Tibial nerve (tissue), 4 donors: ENCODE measurements at regions not wholly inside any gene's neighbourhood (a gene's known extent, or its start where the extent isn't known, plus 50 kb on each side); places are given as distances from the start of the nearest gene placed in this dataset.
"Not testable (repeated sequence)": the region's sequence is repeated elsewhere in the genome, so short reads cannot be mapped to it uniquely, and the experiment has no call there.

Source experiments
- DNase-seq, 2 donors: peaks; one replicate each; pipeline ENCODE4 v3.0.0-alpha.2; 2019; ENCODE audit warnings: low spot score in 2 of 2
- H3K27ac ChIP-seq, 4 donors: fragments of 200-600 bp; sonication (generic) in 3 of 4; one replicate each; pipeline ENCODE4 v1.5.1; 2017 to 2019; ENCODE audit warnings: mild to moderate bottlenecking in 1 of 4
- H3K27me3 ChIP-seq, 2 donors: fragments of 200-600 bp; sonication (generic) in 1 of 2; one replicate each; pipeline versions ENCODE4 v1.5.1 to v1.6.0; 2017 to 2019
- H3K36me3 ChIP-seq, 3 donors: fragments of 200-600 bp; sonication (generic); one replicate each; pipeline ENCODE4 v1.5.1; 2018 to 2019
- H3K4me1 ChIP-seq, 4 donors: fragments of 200-600 bp; sonication (generic) in 3 of 4; one replicate each; pipeline ENCODE4 v1.5.1; 2017 to 2019
- H3K4me3 ChIP-seq, 4 donors: fragments of 200-600 bp; sonication (generic) in 3 of 4; one replicate each; pipeline ENCODE4 v1.5.1; 2017 to 2019; ENCODE audit warnings: mild to moderate bottlenecking in 1 of 4, moderate library complexity in 1 of 4
- H3K9me3 ChIP-seq, 4 donors: fragments of 200-600 bp; sonication (generic) in 3 of 4; one replicate each; pipeline ENCODE4 v1.5.1; 2017 to 2019
- CTCF ChIP-seq, 5 experiments: fragments of 200-600 bp in 3 of 5; fragments of 450-650 bp in 2 of 5; sonication (generic) in 3 of 5; IDR thresholded peaks; one replicate each; pipeline ENCODE4 v1.5.1; 2016 to 2019; ENCODE audit warnings: antibody characterized with exemption in 5 of 5, mild to moderate bottlenecking in 3 of 5, moderate library complexity in 2 of 5
- EP300 ChIP-seq, 2 donors: sonication (generic); formaldehyde crosslinking; IDR thresholded peaks; one replicate each; pipeline ENCODE4 v1.6.1; 2017; ENCODE audit warnings: antibody characterized with exemption in 2 of 2, mild to moderate bottlenecking in 1 of 2
- POLR2A ChIP-seq, 2 donors: fragments of 450-650 bp; IDR thresholded peaks; one replicate each; pipeline ENCODE4 v1.6.1; 2017; ENCODE audit warnings: antibody characterized with exemption in 2 of 2, mild to moderate bottlenecking in 2 of 2, moderate library complexity in 2 of 2
- WGBS, 2 donors: methylation state at CpG; one replicate each; pipeline ENCODE4 v1.1.5; 2018; 5-methylcytosine and 5-hydroxymethylcytosine counted together

GRCh38 chr13:50539791-50540530, 303.5 kb downstream of the DLEU7 start:
- H3K4me1 ChIP-seq = peaks cover 0 to 10% (median 0%) of the 10 kb centered on the region in 4 donors
- H3K27ac ChIP-seq = no peak overlapping the region
- no peak overlapping the region for H3K4me3 ChIP-seq
- peaks cover 0 to 33% (median 5%) of the 10 kb centered on the region in 4 donors for H3K9me3 ChIP-seq
- TF ChIP-seq POLR2A (IDR thresholded peaks at IDR 0.05) = no peak
- TF ChIP-seq CTCF (IDR thresholded peaks at IDR 0.05) = no peak
- no peak for TF ChIP-seq EP300 (IDR thresholded peaks at IDR 0.05)
- H3K36me3 ChIP-seq = no peaks in the 10 kb centered on the region
- DNase-seq = no peak
- H3K27me3 ChIP-seq = no peaks in the 10 kb centered on the region

GRCh38 chr13:50543141-50543540, 300.4 kb downstream of the DLEU7 start:
- H3K27ac ChIP-seq = peak overlapping the region in 1 of 4 donors; percentile 38
- H3K36me3 ChIP-seq = no peaks in the 10 kb centered on the region
- WGBS, 2 donors = 61 to 73% methylated on average over 2 of the region's 2 CpGs
- no peak overlapping the region for H3K4me3 ChIP-seq
- TF ChIP-seq EP300 (IDR thresholded peaks at IDR 0.05) (no peak), CTCF (IDR thresholded peaks at IDR 0.05) (no peak), POLR2A (IDR thresholded peaks at IDR 0.05) (no peak)
- no peak for DNase-seq
- H3K4me1 ChIP-seq = peaks cover 0 to 10% (median 0%) of the 10 kb centered on the region in 4 donors
- peaks cover 0 to 7% (median 0%) of the 10 kb centered on the region in 4 donors for H3K9me3 ChIP-seq
- no peaks in the 10 kb centered on the region for H3K27me3 ChIP-seq

- Histone ChIP-seq H3K4me3 (no peak overlapping the region), H3K9me3 (peaks cover 0 to under 1% (median 0%) of the 10 kb centered on the region in 4 donors), H3K36me3 (no peaks in the 10 kb centered on the region), H3K27me3 (no peaks in the 10 kb centered on the region), H3K4me1 (peaks cover 0 to 11% (median 0%) of the 10 kb centered on the region in 4 donors), H3K27ac (peak overlapping the region in 2 of 4 donors; percentile 38 to 56)
- no peak for DNase-seq
- WGBS, 2 donors = 35% methylated on average over 6 of the region's 6 CpGs
- TF ChIP-seq POLR2A (IDR thresholded peaks at IDR 0.05) (no peak), EP300 (IDR thresholded peaks at IDR 0.05) (peak in 1 of 2 donors; percentile 33)
Observed at GRCh38 chr13:50543782-50544181, 299.7 kb downstream of the DLEU7 start.

- H3K9me3 ChIP-seq = no peaks in the 10 kb centered on the region
- H3K4me1 ChIP-seq = peaks cover 0 to 15% (median 0%) of the 10 kb centered on the region in 4 donors
- WGBS, 2 donors = 68 to 73% methylated on average over 3 of the region's 3 CpGs
- H3K4me3 ChIP-seq = no peak overlapping the region
- no peak for DNase-seq
- peak overlapping the region in 2 of 4 donors; percentile 0 to 56 for H3K27ac ChIP-seq
- no peak for TF ChIP-seq POLR2A (IDR thresholded peaks at IDR 0.05)
- no peak for TF ChIP-seq CTCF (IDR thresholded peaks at IDR 0.05)
- no peak for TF ChIP-seq EP300 (IDR thresholded peaks at IDR 0.05)
- no peaks in the 10 kb centered on the region for H3K36me3 ChIP-seq
- H3K27me3 ChIP-seq = no peaks in the 10 kb centered on the region
Observed at GRCh38 chr13:50544211-50544610, 299.3 kb downstream of the DLEU7 start.

- H3K27me3 ChIP-seq, H3K9me3 ChIP-seq, DNase-seq, H3K27ac ChIP-seq, H3K36me3 ChIP-seq, H3K4me3 ChIP-seq: not testable (repeated sequence)
- H3K4me1 ChIP-seq = peaks cover 0 to 20% (median 0%) of the 10 kb centered on the region in 4 donors
- WGBS, 2 donors = 87 to 95% methylated on average over 2 of the region's 2 CpGs
Observed at GRCh38 chr13:50547175-50547574, 296.3 kb downstream of the DLEU7 start.

GRCh38 chr13:50548586-50548985, 294.9 kb downstream of the DLEU7 start:
- peaks cover 0 to 18% (median 0%) of the 10 kb centered on the region in 4 donors for H3K4me1 ChIP-seq
- no peaks in the 10 kb centered on the region for H3K9me3 ChIP-seq
- H3K4me3 ChIP-seq = no peak overlapping the region
- H3K36me3 ChIP-seq = no peaks in the 10 kb centered on the region
- no peak for TF ChIP-seq CTCF (IDR thresholded peaks at IDR 0.05)
- TF ChIP-seq POLR2A (IDR thresholded peaks at IDR 0.05) = no peak
- no peak for TF ChIP-seq EP300 (IDR thresholded peaks at IDR 0.05)
- no peak overlapping the region for H3K27ac ChIP-seq
- H3K27me3 ChIP-seq = no peaks in the 10 kb centered on the region
- 81 to 89% methylated on average over 2 of the region's 2 CpGs for WGBS, 2 donors
- no peak for DNase-seq
